ENCODE measurements at regions not wholly inside any gene's neighbourhood (a gene's known extent, or its start where the extent isn't known, plus 50 kb on each side); places are given as distances from the start of the nearest gene placed in this dataset.

DNA sequence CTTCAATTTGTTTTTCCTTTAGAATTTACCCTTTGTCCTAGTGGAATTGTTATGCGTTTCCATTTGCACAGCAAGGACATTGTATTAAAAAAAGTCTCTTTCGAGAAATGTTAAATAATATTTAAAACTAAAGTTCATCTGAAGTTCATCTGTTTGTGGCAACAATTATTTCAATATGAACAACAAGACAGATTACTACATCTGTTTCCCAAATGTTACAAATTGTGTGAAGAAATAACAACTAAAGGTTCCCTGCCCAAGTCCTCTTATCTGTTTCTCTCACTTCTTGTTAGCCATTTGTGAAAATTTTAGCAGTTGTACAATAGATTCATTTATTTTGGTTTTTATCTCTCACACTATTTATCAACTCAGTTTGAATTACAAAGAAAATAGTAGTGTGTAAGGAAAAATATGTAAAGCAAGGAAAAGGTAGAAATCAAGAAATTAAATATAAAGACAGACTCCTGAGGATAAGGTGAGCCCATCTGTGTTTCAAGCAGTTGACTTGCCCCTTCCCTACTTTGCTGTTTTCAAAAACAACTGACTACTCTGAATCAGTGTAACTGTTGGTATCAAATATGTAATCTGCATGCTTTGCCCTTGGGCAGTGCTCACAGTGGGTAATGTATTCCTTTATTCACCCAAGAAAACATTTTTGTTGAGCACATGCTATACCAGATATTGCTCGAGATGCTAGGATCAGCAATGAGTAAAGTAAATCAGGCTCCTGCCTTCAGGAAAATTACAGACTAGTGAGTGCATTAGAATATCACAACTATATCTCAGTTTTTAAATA, 118.9 kb upstream of the PCDH7 start:
- no peak for TF ChIP-seq POLR2A (IDR thresholded peaks at IDR 0.05)
- TF ChIP-seq, protein P1, sequence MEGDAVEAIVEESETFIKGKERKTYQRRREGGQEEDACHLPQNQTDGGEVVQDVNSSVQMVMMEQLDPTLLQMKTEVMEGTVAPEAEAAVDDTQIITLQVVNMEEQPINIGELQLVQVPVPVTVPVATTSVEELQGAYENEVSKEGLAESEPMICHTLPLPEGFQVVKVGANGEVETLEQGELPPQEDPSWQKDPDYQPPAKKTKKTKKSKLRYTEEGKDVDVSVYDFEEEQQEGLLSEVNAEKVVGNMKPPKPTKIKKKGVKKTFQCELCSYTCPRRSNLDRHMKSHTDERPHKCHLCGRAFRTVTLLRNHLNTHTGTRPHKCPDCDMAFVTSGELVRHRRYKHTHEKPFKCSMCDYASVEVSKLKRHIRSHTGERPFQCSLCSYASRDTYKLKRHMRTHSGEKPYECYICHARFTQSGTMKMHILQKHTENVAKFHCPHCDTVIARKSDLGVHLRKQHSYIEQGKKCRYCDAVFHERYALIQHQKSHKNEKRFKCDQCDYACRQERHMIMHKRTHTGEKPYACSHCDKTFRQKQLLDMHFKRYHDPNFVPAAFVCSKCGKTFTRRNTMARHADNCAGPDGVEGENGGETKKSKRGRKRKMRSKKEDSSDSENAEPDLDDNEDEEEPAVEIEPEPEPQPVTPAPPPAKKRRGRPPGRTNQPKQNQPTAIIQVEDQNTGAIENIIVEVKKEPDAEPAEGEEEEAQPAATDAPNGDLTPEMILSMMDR (IDR thresholded peaks at IDR 0.05): no peak
- TF ChIP-seq POLR2AphosphoS5 (IDR thresholded peaks at IDR 0.05): no peak
